WI38 (cell line): ENCODE measurements at regions not wholly inside any gene's neighbourhood (a gene's known extent, or its start where the extent isn't known, plus 50 kb on each side); places are given as distances from the start of the nearest gene placed in this dataset.
"Not testable (repeated sequence)": the region's sequence is repeated elsewhere in the genome, so short reads cannot be mapped to it uniquely, and the experiment has no call there.

Experiments used
- H3K4me3 ChIP-seq: 2 replicates; pipeline ENCODE4 v1.5.1; 2011; ENCODE audit warnings: low read depth, mild to moderate bottlenecking, control low read depth, low read length
- TF ChIP-seq, protein P1 (sequence below): IDR thresholded peaks from 2 replicates; pipeline ENCODE4 v1.5.1; 2012; ENCODE audit warnings: low read depth, mild to moderate bottlenecking, control low read depth, low read length

DNA sequence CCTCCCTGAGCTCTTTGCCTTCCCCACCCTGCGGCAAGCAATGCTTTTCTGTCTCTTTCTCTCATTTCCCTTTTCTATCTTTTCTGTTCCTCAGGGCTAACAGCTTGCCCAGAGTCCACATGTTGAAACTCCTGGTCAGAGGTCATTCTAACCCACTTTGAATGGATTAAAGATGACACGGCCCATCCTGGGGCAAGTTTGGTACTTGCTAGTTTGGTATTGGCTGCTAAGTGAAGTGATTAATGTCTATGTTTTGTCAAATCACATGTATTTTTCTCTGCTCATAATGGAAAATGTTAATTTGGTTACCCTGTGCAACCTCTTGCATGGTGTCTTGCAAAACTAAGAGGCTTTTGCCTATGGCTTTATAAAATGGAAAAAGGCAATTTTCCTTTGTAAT, 960.2 kb downstream of the CNTNAP5 start:
- H3K4me3 ChIP-seq = no peak overlapping the region
- TF ChIP-seq, protein P1, sequence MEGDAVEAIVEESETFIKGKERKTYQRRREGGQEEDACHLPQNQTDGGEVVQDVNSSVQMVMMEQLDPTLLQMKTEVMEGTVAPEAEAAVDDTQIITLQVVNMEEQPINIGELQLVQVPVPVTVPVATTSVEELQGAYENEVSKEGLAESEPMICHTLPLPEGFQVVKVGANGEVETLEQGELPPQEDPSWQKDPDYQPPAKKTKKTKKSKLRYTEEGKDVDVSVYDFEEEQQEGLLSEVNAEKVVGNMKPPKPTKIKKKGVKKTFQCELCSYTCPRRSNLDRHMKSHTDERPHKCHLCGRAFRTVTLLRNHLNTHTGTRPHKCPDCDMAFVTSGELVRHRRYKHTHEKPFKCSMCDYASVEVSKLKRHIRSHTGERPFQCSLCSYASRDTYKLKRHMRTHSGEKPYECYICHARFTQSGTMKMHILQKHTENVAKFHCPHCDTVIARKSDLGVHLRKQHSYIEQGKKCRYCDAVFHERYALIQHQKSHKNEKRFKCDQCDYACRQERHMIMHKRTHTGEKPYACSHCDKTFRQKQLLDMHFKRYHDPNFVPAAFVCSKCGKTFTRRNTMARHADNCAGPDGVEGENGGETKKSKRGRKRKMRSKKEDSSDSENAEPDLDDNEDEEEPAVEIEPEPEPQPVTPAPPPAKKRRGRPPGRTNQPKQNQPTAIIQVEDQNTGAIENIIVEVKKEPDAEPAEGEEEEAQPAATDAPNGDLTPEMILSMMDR = no peak

DNA sequence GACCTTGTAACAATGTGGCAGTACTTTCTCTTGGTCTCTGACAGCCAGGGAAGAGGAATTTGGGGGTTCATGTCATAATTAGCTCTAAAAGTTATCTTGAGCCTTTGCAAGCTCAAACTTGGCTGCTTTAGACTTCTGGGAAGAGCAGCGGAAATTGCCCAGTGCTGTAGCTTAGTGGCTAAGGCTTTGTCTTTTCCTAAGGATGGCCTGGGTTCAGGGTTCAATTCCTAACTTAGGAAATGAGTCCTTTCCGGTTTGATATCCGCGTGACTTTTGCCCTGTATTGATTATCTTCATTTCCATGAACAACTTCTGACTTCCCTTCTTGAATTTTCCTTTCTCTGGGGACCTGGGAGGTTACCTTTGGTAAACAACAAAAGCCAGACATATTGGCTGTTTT, 961.0 kb downstream of the CNTNAP5 start:
- TF ChIP-seq, protein P1 = no peak
- no peak overlapping the region for H3K4me3 ChIP-seq

DNA sequence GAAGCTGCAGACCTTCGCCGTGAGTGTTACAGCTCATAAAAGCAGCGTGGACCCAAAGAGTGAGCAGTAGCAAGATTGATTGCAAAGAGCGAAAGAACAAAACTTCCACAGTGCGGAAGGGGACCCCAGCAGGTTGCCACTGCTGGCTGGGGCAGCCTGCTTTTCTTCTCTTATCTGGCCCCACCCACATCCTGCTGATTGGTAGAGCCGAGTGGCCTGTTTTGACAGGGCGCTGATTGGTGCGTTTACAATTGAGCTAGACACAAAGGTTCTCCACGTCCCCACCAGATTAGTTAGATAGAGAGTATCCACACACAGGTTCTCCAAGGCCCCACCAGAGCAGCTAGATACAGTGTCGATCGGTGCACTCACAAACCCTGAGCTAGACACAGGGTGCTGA, 961.8 kb downstream of the CNTNAP5 start:
- not testable (repeated sequence) for H3K4me3 ChIP-seq

DNA sequence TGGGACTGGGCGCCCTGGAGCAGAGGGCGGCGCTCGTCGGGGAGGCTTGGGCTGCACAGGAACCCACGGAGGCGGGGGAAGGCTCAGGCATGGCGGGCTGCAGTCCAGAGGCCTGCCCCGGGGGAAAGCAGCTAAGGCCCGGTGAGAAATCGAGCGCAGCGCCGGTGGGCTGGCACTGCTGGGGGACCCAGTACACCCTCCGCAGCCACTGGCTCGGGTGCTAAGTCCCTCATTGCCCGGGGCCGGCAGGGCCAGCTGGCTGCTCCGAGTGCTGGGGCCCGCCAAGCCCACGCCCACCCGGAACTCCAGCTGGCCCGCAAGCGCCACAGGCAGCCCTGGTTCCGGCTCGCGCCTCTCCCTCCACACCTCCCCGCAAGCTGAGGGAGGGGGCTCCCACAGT, 962.3 kb downstream of the CNTNAP5 start:
- not testable (repeated sequence) for H3K4me3 ChIP-seq

DNA sequence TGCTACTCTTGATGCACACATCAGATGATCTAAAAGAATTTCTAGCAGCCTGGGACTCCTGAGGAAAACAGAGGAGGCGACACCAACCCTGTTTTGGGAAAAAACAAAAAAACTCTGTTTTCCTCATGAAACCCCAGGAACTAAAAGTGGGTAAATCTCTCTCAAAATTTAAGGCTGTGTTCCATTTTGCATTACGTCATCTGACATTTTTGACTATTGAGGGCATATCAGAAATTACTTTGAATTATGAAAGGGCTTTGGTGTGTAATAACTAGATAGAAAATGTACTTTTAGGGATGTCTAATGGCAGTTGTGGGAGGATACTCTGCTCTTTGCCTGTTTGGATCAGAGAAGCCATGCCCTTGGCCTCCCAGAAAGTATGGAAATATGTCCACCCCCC, 963.0 kb downstream of the CNTNAP5 start:
- TF ChIP-seq, protein P1 = no peak
- no peak overlapping the region for H3K4me3 ChIP-seq

DNA sequence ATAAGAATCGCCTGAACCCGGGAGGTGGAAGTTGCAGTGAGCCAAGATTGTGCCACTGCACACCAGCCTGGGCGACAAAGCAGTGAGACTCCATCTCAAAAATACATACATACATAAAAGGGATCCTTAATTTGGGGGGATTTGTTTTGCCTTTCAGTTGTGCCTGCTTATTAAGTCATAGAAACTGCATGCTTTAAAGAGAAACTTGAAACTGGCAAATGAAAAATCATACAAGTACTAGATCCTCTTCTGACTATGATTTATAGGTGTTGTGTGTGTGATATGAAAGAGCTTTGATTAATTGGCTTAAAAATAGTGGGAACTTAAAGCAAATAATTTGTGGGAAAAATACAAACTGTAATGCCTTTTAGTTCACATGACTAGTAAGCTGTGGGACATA, 963.7 kb downstream of the CNTNAP5 start:
- no peak overlapping the region for H3K4me3 ChIP-seq
- TF ChIP-seq, protein P1 = no peak

DNA sequence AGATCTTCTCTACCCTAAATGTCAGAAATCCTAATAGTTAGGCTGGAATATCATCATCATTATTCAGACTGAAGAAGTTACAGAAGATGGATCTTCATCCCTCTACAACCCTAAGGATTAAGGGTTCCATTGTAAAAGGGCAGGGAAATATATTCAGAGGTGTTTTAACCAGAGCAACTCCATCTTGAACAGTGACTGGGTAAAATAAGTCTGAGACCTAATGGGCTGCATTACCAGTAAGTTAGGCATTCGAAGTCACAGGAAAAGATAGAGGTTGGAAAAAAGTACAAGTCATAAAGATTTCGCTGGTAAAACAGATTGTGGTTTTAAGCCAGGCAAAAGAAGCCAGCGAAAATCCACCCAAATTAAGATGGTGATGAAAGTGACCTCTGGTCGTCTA, 968.7 kb downstream of the CNTNAP5 start:
- H3K4me3 ChIP-seq = no peak overlapping the region
- TF ChIP-seq, protein P1 = no peak

DNA sequence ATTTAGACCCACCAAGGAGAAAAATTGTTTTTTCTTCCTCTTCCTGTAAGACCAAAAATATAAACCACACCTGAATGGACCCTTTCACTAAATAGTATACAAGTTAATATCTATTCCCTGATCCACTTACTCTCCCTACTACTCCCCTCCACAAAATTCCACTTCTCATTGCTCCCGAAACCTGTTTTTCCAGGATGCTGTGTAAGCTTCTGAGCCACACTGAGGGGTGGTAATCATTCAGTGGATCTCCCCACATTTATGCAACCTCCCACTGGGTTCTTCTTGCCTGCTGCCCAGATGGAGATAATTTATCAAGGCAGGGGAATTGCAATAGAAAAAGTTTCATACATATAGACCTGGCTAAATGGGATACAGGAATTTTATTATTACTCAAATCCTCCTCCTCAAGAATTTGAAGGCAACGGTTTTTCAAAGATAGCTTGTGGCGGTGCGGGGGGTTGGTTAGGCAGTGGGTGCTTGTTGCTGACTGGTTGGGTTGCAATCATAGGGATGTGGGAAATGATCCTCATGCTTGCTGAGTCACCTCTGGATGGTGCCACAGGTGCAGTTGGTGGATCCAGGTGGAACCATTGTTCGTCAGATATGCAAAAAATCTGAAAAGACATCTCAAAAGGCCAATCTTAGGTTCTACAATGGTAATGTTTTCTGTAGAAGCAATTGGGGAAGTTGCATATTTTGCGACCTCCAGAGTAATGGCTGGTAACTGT, 970.3 kb downstream of the CNTNAP5 start:
- H3K4me3 ChIP-seq = no peak overlapping the region
- TF ChIP-seq, protein P1 = no peak
